Heart left ventricle (tissue), 13 donors: ENCODE measurements at regions not wholly inside any gene's neighbourhood (a gene's known extent, or its start where the extent isn't known, plus 50 kb on each side); places are given as distances from the start of the nearest gene placed in this dataset.

Experiments
- CTCF ChIP-seq, 12 donors: fragments of 200-600 bp; sonication (generic) in 4 of 12; IDR thresholded peaks; one replicate each; pipeline versions ENCODE4 v1.5.0 to v1.8.0; 2018 to 2022; ENCODE audit warnings: antibody characterized with exemption in 12 of 12, mild to moderate bottlenecking in 5 of 12
- POLR2A ChIP-seq, 2 donors: fragments of 450-650 bp; IDR thresholded peaks; one replicate each; pipeline ENCODE4 v1.6.1; 2017; ENCODE audit warnings: antibody characterized with exemption in 2 of 2, mild to moderate bottlenecking in 2 of 2, moderate library complexity in 2 of 2
- donor health status: ischemic (EF 13 %, LVEDD 7.1; RV severe dilation, severe dysfunction).
- donor health status: DM: no; HTN: yes; CAD: no.
- donor health status: DM: no; HTN: no; CAD: no.
- donor health status: ischemic (EF 25% LVEDD 6.9; RV normal size, moderate dysfunction).
- donor health status: ischemic (EF 25% LVEDD 5.7; RV mildly dilated, moderate dysfunction).
- donor health status: ischemic (EF 35%, LVEDD 5.7; RV mildly dilated, moderate dysfunction).
- donor health status: nonischemic (EF 11% LVEDD 7.7; RV severe dilation, severe dysfunction).
- donor health status: DM: yes; HTN: yes; CAD: no.
- donor health status: PGD.
- donor health status: ischemic (EF 29% LVEDD 5.4; RV normal size, mild dysfunction).
- donor health status: nonischemic (EF 23%, LVEDD 6.1; RV moderate dilation, normal function).

GRCh38 chr5:164345173-164345849, 839.9 kb downstream of the MAT2B start:
- no peak for TF ChIP-seq CTCF (IDR thresholded peaks at IDR 0.05)
- TF ChIP-seq POLR2A (IDR thresholded peaks at IDR 0.05), result no peak
